Spinal cord (tissue), 9 donors: ENCODE measurements at regions not wholly inside any gene's neighbourhood (a gene's known extent, or its start where the extent isn't known, plus 50 kb on each side); places are given as distances from the start of the nearest gene placed in this dataset.
A peak's percentile ranks its signal among the peaks of the same experiment; 100 is the strongest.

Experiments
- DNase-seq, 6 donors: peaks; one replicate each; pipeline versions ENCODE4 v3.0.0 to v3.0.0-alpha.2; 2013 to 2015; ENCODE audit warnings: low spot score in 6 of 6, low read depth in 4 of 6
- H3K27ac ChIP-seq: one replicate; pipeline ENCODE4 v1.5.1; 2013; ENCODE audit warnings: low read depth, low read length, control low read depth
- H3K27me3 ChIP-seq: one replicate; pipeline ENCODE4 v1.6.1; 2013; ENCODE audit warnings: low read length; ENCODE audit not compliant: control insufficient read depth, insufficient read depth
- H3K36me3 ChIP-seq: one replicate; pipeline ENCODE4 v1.6.1; 2013; ENCODE audit warnings: low read length; ENCODE audit not compliant: control insufficient read depth, insufficient read depth
- H3K4me1 ChIP-seq: one replicate; pipeline ENCODE4 v1.6.1; 2013; ENCODE audit warnings: low read length; ENCODE audit not compliant: control insufficient read depth, insufficient read depth
- H3K4me3 ChIP-seq: one replicate; pipeline ENCODE4 v1.5.1; 2013; ENCODE audit warnings: low read depth, low read length, control low read depth
- H3K9me3 ChIP-seq: one replicate; pipeline ENCODE4 v1.6.1; 2013; ENCODE audit warnings: low read length; ENCODE audit not compliant: control insufficient read depth, insufficient read depth
- WGBS: methylation state at CpG from one replicate; pipeline ENCODE4 v1.1.5; 2013; ENCODE audit warnings: missing lambda C conversion rate; ENCODE audit not compliant: insufficient coverage; 5-methylcytosine and 5-hydroxymethylcytosine counted together
- donor health status: healthy.

GRCh38 chr10:91034042-91034441 lies 113.2 kb upstream of the ANKRD1 start:
- Histone ChIP-seq H3K27me3 (no peaks in the 10 kb centered on the region), H3K36me3 (no peaks in the 10 kb centered on the region), H3K4me1 (no peaks in the 10 kb centered on the region), H3K9me3 (no peaks in the 10 kb centered on the region), H3K27ac (peak overlapping the region; percentile 42), H3K4me3 (no peak overlapping the region)
- WGBS = no CpG with 5 or more reads among the region's 3 CpGs
- no peak for DNase-seq

GRCh38 chr10:91034494-91035159 lies 113.7 kb upstream of the ANKRD1 start:
- no peaks in the 10 kb centered on the region for H3K27me3 ChIP-seq
- H3K9me3 ChIP-seq = no peaks in the 10 kb centered on the region
- DNase-seq = peak in 3 of 6 donors; percentile 50 to 88 (median 71)
- no peaks in the 10 kb centered on the region for H3K4me1 ChIP-seq
- WGBS = no CpG with 5 or more reads among the region's 9 CpGs
- H3K27ac ChIP-seq = peak overlapping the region; percentile 42
- H3K4me3 ChIP-seq = no peak overlapping the region
- no peaks in the 10 kb centered on the region for H3K36me3 ChIP-seq

- Histone ChIP-seq H3K27ac (no peak overlapping the region), H3K4me3 (no peak overlapping the region)
- 81% methylated on average over 8 of the region's 8 CpGs for WGBS
These were observed 114.9 kb upstream of the ANKRD1 start for GRCh38 chr10:91035650-91036292.

GRCh38 chr10:91036807-91037411 lies 116.0 kb upstream of the ANKRD1 start:
- WGBS = 81% methylated on average over 2 of the region's 2 CpGs
- no peaks in the 10 kb centered on the region for H3K4me1 ChIP-seq
- peak in 1 of 6 donors; percentile 30 for DNase-seq
- peak overlapping the region; percentile 10 for H3K27ac ChIP-seq
- H3K9me3 ChIP-seq = no peaks in the 10 kb centered on the region
- no peaks in the 10 kb centered on the region for H3K27me3 ChIP-seq
- H3K36me3 ChIP-seq = no peaks in the 10 kb centered on the region
- H3K4me3 ChIP-seq = no peak overlapping the region

More at GRCh38 chr10:91035650-91036292, 114.9 kb upstream of the ANKRD1 start:
- Histone ChIP-seq H3K36me3 (no peaks in the 10 kb centered on the region), H3K9me3 (no peaks in the 10 kb centered on the region), H3K27me3 (no peaks in the 10 kb centered on the region), H3K4me1 (no peaks in the 10 kb centered on the region)
- DNase-seq = no peak

GRCh38 chr10:91038971-91039370 lies 118.1 kb upstream of the ANKRD1 start:
- no peak overlapping the region for H3K27ac ChIP-seq
- WGBS = 51% methylated on average over 2 of the region's 3 CpGs
- no peaks in the 10 kb centered on the region for H3K36me3 ChIP-seq
- H3K9me3 ChIP-seq = no peaks in the 10 kb centered on the region
- H3K4me3 ChIP-seq = no peak overlapping the region
- peak in 1 of 6 donors; percentile 58 for DNase-seq
- H3K4me1 ChIP-seq = no peaks in the 10 kb centered on the region
- H3K27me3 ChIP-seq = no peaks in the 10 kb centered on the region

GRCh38 chr10:91040343-91040742 lies 119.5 kb upstream of the ANKRD1 start:
- DNase-seq = no peak
- H3K36me3 ChIP-seq = no peaks in the 10 kb centered on the region
- no peak overlapping the region for H3K4me3 ChIP-seq
- WGBS = 100% methylated on average over 1 of the region's 2 CpGs
- no peak overlapping the region for H3K27ac ChIP-seq
- no peaks in the 10 kb centered on the region for H3K27me3 ChIP-seq
- H3K9me3 ChIP-seq = no peaks in the 10 kb centered on the region
- H3K4me1 ChIP-seq = no peaks in the 10 kb centered on the region

- no peaks in the 10 kb centered on the region for H3K4me1 ChIP-seq
- H3K36me3 ChIP-seq = no peaks in the 10 kb centered on the region
- no peaks in the 10 kb centered on the region for H3K27me3 ChIP-seq
- H3K27ac ChIP-seq = no peak overlapping the region
- no peaks in the 10 kb centered on the region for H3K9me3 ChIP-seq
- DNase-seq = no peak
- 81% methylated on average over 3 of the region's 3 CpGs for WGBS
- no peak overlapping the region for H3K4me3 ChIP-seq
These were observed 121.2 kb upstream of the ANKRD1 start for GRCh38 chr10:91042069-91042468.

GRCh38 chr10:91043173-91043910 lies 122.5 kb upstream of the ANKRD1 start:
- Histone ChIP-seq H3K9me3 (no peaks in the 10 kb centered on the region), H3K4me3 (no peak overlapping the region), H3K4me1 (no peaks in the 10 kb centered on the region), H3K27ac (no peak overlapping the region), H3K36me3 (no peaks in the 10 kb centered on the region), H3K27me3 (no peaks in the 10 kb centered on the region)
- WGBS = 69% methylated on average over 4 of the region's 8 CpGs
- peak in 2 of 6 donors; percentile 64 to 72 for DNase-seq

- 50% methylated on average over 2 of the region's 3 CpGs for WGBS
- H3K4me3 ChIP-seq = no peak overlapping the region
- DNase-seq = peak in 1 of 6 donors; percentile 25
- no peaks in the 10 kb centered on the region for H3K36me3 ChIP-seq
- no peaks in the 10 kb centered on the region for H3K4me1 ChIP-seq
- no peak overlapping the region for H3K27ac ChIP-seq
- no peaks in the 10 kb centered on the region for H3K9me3 ChIP-seq
- H3K27me3 ChIP-seq = no peaks in the 10 kb centered on the region
These were observed 126.0 kb upstream of the ANKRD1 start for GRCh38 chr10:91046869-91047268.
